ENCODE measurements at regions not wholly inside any gene's neighbourhood (a gene's known extent, or its start where the extent isn't known, plus 50 kb on each side); places are given as distances from the start of the nearest gene placed in this dataset.

GRCh38 chr7:152514771-152515105 is 78.9 kb upstream of the KMT2C start:
- intact Hi-C loops (cut with micrococcal nuclease; ENCODE audit: unreplicated experiment) = no loop called here
- no peak overlapping the region for H3K4me2 ChIP-seq
- CTCF ChIA-PET = no interaction called here

GRCh38 chr7:152513861-152514770 is 78.3 kb upstream of the KMT2C start:
- H3K27ac ChIP-seq = no peak overlapping the region
- H3F3A ChIP-seq (ENCODE audit: insufficient read depth, low read depth) = peaks cover 13% of the 10 kb centered on the region; the same call in 1 of the 2 replicates
- TF ChIP-seq CTCF (conservative IDR thresholded peaks at IDR 0.05) (no peak), EZH2 (IDR thresholded peaks at IDR 0.05; ENCODE audit: low read depth) (no peak)
- intact Hi-C loops (cut with micrococcal nuclease; ENCODE audit: unreplicated experiment) = no loop called here
- no peaks in the 10 kb centered on the region for H3K9me2 ChIP-seq (ENCODE audit: insufficient read depth)
- DNase-seq = no peak
- POLR2A ChIA-PET (ENCODE audit: unreplicated experiment) = no interaction called here
- no peaks in the 10 kb centered on the region for H3K27me3 ChIP-seq (ENCODE audit: insufficient read depth, low read depth)
- no peak overlapping the region for H2AFZ ChIP-seq
- no peaks in the 10 kb centered on the region for H4K20me1 ChIP-seq (ENCODE audit: insufficient read depth)
- peaks cover 7% of the 10 kb centered on the region; the same call in 1 of the 2 replicates for H3K4me1 ChIP-seq (replicated peaks; ENCODE audit: insufficient read depth)
- H3K4me2 ChIP-seq = no peak overlapping the region
- H3K36me3 ChIP-seq (ENCODE audit: low read depth) = no peaks in the 10 kb centered on the region
- no peak overlapping the region for H3K4me3 ChIP-seq
- no TSS peak for BruUV-seq (replicated peaks)
- CTCF ChIA-PET = no interaction called here
- H3K9me3 ChIP-seq (ENCODE audit: insufficient read depth, low read depth) = no peaks in the 10 kb centered on the region
- no peaks in the 10 kb centered on the region for H3K79me2 ChIP-seq (ENCODE audit: low read depth)

More at GRCh38 chr7:152514771-152515105, 78.9 kb upstream of the KMT2C start:
- TF ChIP-seq EZH2 (IDR thresholded peaks at IDR 0.05; ENCODE audit: low read depth) (no peak), CTCF (conservative IDR thresholded peaks at IDR 0.05) (no peak)
- Histone ChIP-seq H3K4me1 (replicated peaks; ENCODE audit: insufficient read depth) (peaks cover 7% of the 10 kb centered on the region; the same call in 1 of the 2 replicates), H2AFZ (no peak overlapping the region), H4K20me1 (ENCODE audit: insufficient read depth) (no peaks in the 10 kb centered on the region), H3K79me2 (ENCODE audit: low read depth) (no peaks in the 10 kb centered on the region), H3K9me2 (ENCODE audit: insufficient read depth) (no peaks in the 10 kb centered on the region), H3K27me3 (ENCODE audit: insufficient read depth, low read depth) (no peaks in the 10 kb centered on the region), H3K36me3 (ENCODE audit: low read depth) (no peaks in the 10 kb centered on the region), H3F3A (ENCODE audit: insufficient read depth, low read depth) (peaks cover 13% of the 10 kb centered on the region; the same call in 1 of the 2 replicates), H3K27ac (no peak overlapping the region), H3K4me3 (no peak overlapping the region), H3K9me3 (ENCODE audit: insufficient read depth, low read depth) (no peaks in the 10 kb centered on the region)
- POLR2A ChIA-PET (ENCODE audit: unreplicated experiment) = no interaction called here
- DNase-seq = no peak
- BruUV-seq (replicated peaks) = no TSS peak

- DNase-seq = peak in 1 of 2 experiments; percentile 66
- BruUV-seq (replicated peaks) = no TSS peak
- POLR2A ChIA-PET (ENCODE audit: unreplicated experiment) = interaction anchor here (0.6 kb wide), 1 partner anchor 31 kb away, joined by 4 read pairs; no protein-coding TSS in a partner anchor
- Histone ChIP-seq H3K27me3 (ENCODE audit: insufficient read depth, low read depth) (no peaks in the 10 kb centered on the region), H3K9me2 (ENCODE audit: insufficient read depth) (no peaks in the 10 kb centered on the region), H3K4me3 (no peak overlapping the region), H3K4me2 (peak overlapping the region; percentile 30), H3K4me1 (replicated peaks; ENCODE audit: insufficient read depth) (peaks cover 7% of the 10 kb centered on the region; the same call in 1 of the 2 replicates), H4K20me1 (ENCODE audit: insufficient read depth) (no peaks in the 10 kb centered on the region), H3K36me3 (ENCODE audit: low read depth) (no peaks in the 10 kb centered on the region), H3F3A (ENCODE audit: insufficient read depth, low read depth) (peaks cover 13% of the 10 kb centered on the region; the same call in 1 of the 2 replicates), H3K79me2 (ENCODE audit: low read depth) (no peaks in the 10 kb centered on the region), H3K9me3 (ENCODE audit: insufficient read depth, low read depth) (no peaks in the 10 kb centered on the region), H2AFZ (0 out of 2 replicates have a peak overlapping the region, but pooled peaks have one; percentile 14), H3K27ac (no peak overlapping the region)
- intact Hi-C loops (cut with micrococcal nuclease; ENCODE audit: unreplicated experiment) = no loop called here
- no peak for TF ChIP-seq CTCF (conservative IDR thresholded peaks at IDR 0.05)
- no peak for TF ChIP-seq EZH2 (IDR thresholded peaks at IDR 0.05; ENCODE audit: low read depth)
- CTCF ChIA-PET = no interaction called here
These were observed 76.9 kb upstream of the KMT2C start for GRCh38 chr7:152512706-152513105.
